Liver (tissue), 7 donors: ENCODE measurements at regions not wholly inside any gene's neighbourhood (a gene's known extent, or its start where the extent isn't known, plus 50 kb on each side); places are given as distances from the start of the nearest gene placed in this dataset.

Source experiments
- DNase-seq: peaks from one replicate; pipeline ENCODE4 v3.0.0-alpha.2; 2017; ENCODE audit warnings: low spot score
- H3K27ac ChIP-seq, 2 donors: one replicate each; pipeline ENCODE4 v1.7.0; 2013; ENCODE audit warnings: inconsistent platforms in 2 of 2, low read length in 2 of 2, control low read depth in 1 of 2, low read depth in 1 of 2, mild to moderate bottlenecking in 1 of 2
- H3K27me3 ChIP-seq, 4 donors: one replicate each; pipeline versions ENCODE4 v1.6.1 to v1.7.0; 2013; ENCODE audit warnings: low read length in 3 of 4, inconsistent platforms in 1 of 4, mild to moderate bottlenecking in 1 of 4, moderate library complexity in 1 of 4; ENCODE audit not compliant: control insufficient read depth in 4 of 4, insufficient read depth in 4 of 4
- H3K36me3 ChIP-seq, 4 donors: one replicate each; pipeline versions ENCODE4 v1.6.1 to v1.7.0; 2013; ENCODE audit warnings: low read length in 3 of 4, mild to moderate bottlenecking in 3 of 4, low read depth in 1 of 4, moderate library complexity in 1 of 4; ENCODE audit not compliant: control insufficient read depth in 4 of 4, insufficient read depth in 3 of 4
- H3K4me1 ChIP-seq, 4 donors: one replicate each; pipeline versions ENCODE4 v1.6.1 to v1.7.0; 2013; ENCODE audit warnings: low read length in 3 of 4, mild to moderate bottlenecking in 3 of 4, moderate library complexity in 1 of 4; ENCODE audit not compliant: control insufficient read depth in 4 of 4, insufficient read depth in 4 of 4
- H3K4me3 ChIP-seq, 3 donors: one replicate each; pipeline versions ENCODE4 v1.6.1 to v1.7.0; 2013; ENCODE audit warnings: low read length in 3 of 3, control low read depth in 1 of 3, low read depth in 1 of 3, mild to moderate bottlenecking in 1 of 3
- H3K9ac ChIP-seq, 2 donors: one replicate each; pipeline ENCODE4 v1.7.0; 2013; ENCODE audit warnings: low read length in 2 of 2, mild to moderate bottlenecking in 2 of 2, moderate library complexity in 2 of 2, control low read depth in 1 of 2, low read depth in 1 of 2
- H3K9me3 ChIP-seq, 4 donors: one replicate each; pipeline versions ENCODE4 v1.6.1 to v1.7.0; 2013; ENCODE audit warnings: low read length in 3 of 4; ENCODE audit not compliant: control insufficient read depth in 4 of 4
- ATF3 ChIP-seq: IDR thresholded peaks from 2 replicates; pipeline ENCODE4 v1.6.1; 2016; ENCODE audit warnings: antibody characterized with exemption
- EGR1 ChIP-seq, 2 donors: IDR thresholded peaks; 2 replicates each; pipeline ENCODE4 v1.6.1; 2016 to 2018; ENCODE audit warnings: antibody characterized with exemption in 2 of 2, low read depth in 2 of 2
- FOXA1 ChIP-seq: IDR thresholded peaks from 2 replicates; pipeline ENCODE4 v1.6.1; 2016; ENCODE audit warnings: antibody characterized with exemption
- FOXA2 ChIP-seq: IDR thresholded peaks from 2 replicates; pipeline ENCODE4 v1.6.1; 2016; ENCODE audit warnings: antibody characterized with exemption
- HNF4A ChIP-seq, 2 donors: conservative IDR thresholded peaks; 2 replicates each; pipeline ENCODE4 v1.6.1; 2016; ENCODE audit warnings: antibody characterized with exemption in 2 of 2, mild to moderate bottlenecking in 2 of 2
- HNF4G ChIP-seq: IDR thresholded peaks from 2 replicates; pipeline ENCODE4 v1.6.1; 2016; ENCODE audit warnings: antibody characterized with exemption
- JUND ChIP-seq, 2 donors: IDR thresholded peaks; 2 replicates each; pipeline ENCODE4 v1.6.1; 2016; ENCODE audit warnings: antibody characterized with exemption in 2 of 2
- MAX ChIP-seq: IDR thresholded peaks from 2 replicates; pipeline ENCODE4 v1.6.1; 2016; ENCODE audit warnings: antibody characterized with exemption
- NR2F2 ChIP-seq: IDR thresholded peaks from 2 replicates; pipeline ENCODE4 v1.6.1; 2016; ENCODE audit warnings: antibody characterized with exemption
- RAD21 ChIP-seq, 2 donors: IDR thresholded peaks; 2 replicates each; pipeline ENCODE4 v1.6.1; 2016; ENCODE audit warnings: antibody characterized with exemption in 2 of 2, mild to moderate bottlenecking in 2 of 2
- REST ChIP-seq: IDR thresholded peaks from 2 replicates; pipeline ENCODE4 v1.6.1; 2016; ENCODE audit warnings: antibody characterized with exemption, mild to moderate bottlenecking
- SP1 ChIP-seq: IDR thresholded peaks from 2 replicates; pipeline ENCODE4 v1.6.1; 2018; ENCODE audit warnings: antibody characterized with exemption, mild to moderate bottlenecking
- TAF1 ChIP-seq: conservative IDR thresholded peaks from 2 replicates; pipeline ENCODE4 v1.6.1; 2016; ENCODE audit warnings: antibody characterized with exemption, mild to moderate bottlenecking
- YY1 ChIP-seq: IDR thresholded peaks from 2 replicates; pipeline ENCODE4 v1.6.1; 2016; ENCODE audit warnings: antibody characterized with exemption, mild to moderate bottlenecking
- WGBS: extraction: QIAGEN DNeasy Blood & Tissue Kit; methylation state at CpG from one replicate; pipeline ENCODE4 v1.1.7; 2013; 5-methylcytosine and 5-hydroxymethylcytosine counted together
- donor health status: healthy.
- donor health status: healthy.
- donor health status: healthy.
- donor health status: healthy.

- Histone ChIP-seq H3K9ac (no peak overlapping the region), H3K36me3 (no peaks in the 10 kb centered on the region), H3K27me3 (no peaks in the 10 kb centered on the region), H3K4me3 (no peak overlapping the region), H3K4me1 (no peaks in the 10 kb centered on the region), H3K27ac (no peak overlapping the region), H3K9me3 (no peaks in the 10 kb centered on the region)
- no peak for DNase-seq
- TF ChIP-seq EGR1 (IDR thresholded peaks at IDR 0.05; ENCODE audit: low read depth in 2 of 2), result no peak
- no peak for TF ChIP-seq RAD21 (IDR thresholded peaks at IDR 0.05)
- no peak for TF ChIP-seq FOXA1
- TF ChIP-seq JUND (IDR thresholded peaks at IDR 0.05), result no peak
- no peak for TF ChIP-seq NR2F2
- no peak for TF ChIP-seq TAF1
- no peak for TF ChIP-seq HNF4A (conservative IDR thresholded peaks at IDR 0.05)
- no peak for TF ChIP-seq YY1
- no peak for TF ChIP-seq ATF3
- no peak for TF ChIP-seq REST
- TF ChIP-seq MAX, result no peak
- no peak for TF ChIP-seq HNF4G
- no peak for TF ChIP-seq FOXA2
- no peak for TF ChIP-seq SP1
- WGBS, result 79% methylated on average over 7 of the region's 7 CpGs
Measured at GRCh38 chr15:39530480-39531342, 50.2 kb upstream of the THBS1 start.
